HS-5 (cell line): ENCODE measurements at regions not wholly inside any gene's neighbourhood (a gene's known extent, or its start where the extent isn't known, plus 50 kb on each side); places are given as distances from the start of the nearest gene placed in this dataset.
"Not testable (repeated sequence)": the region's sequence is repeated elsewhere in the genome, so short reads cannot be mapped to it uniquely, and the experiment has no call there.

Experiments
- DNase-seq: peaks from one replicate; pipeline ENCODE4 v3.0.0-alpha.2; 2012; ENCODE audit warnings: low read depth

- no peak for DNase-seq
Measured at GRCh38 chr3:170814822-170815221, 55.2 kb downstream of the RPL22L1 start.

DNA sequence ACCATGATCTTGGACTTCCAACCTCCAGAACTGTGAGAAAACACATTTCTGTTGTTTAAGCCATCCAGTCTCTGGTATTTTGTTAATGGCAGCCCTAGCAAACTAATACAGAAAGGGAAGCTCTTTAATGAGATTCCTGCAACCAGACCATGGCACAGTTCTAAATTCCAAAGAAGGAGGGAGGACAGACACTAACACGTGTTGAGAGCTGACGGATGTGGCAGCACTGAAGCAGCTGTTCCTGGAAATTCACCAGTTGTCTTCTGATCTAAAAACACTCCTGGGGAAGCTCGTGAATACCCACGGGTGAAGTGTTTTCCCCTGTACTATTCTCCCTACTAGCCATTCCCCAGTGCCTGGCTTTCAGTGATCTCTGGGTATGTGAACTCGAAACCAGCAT is 56.7 kb downstream of the RPL22L1 start:
- no peak for DNase-seq

DNA sequence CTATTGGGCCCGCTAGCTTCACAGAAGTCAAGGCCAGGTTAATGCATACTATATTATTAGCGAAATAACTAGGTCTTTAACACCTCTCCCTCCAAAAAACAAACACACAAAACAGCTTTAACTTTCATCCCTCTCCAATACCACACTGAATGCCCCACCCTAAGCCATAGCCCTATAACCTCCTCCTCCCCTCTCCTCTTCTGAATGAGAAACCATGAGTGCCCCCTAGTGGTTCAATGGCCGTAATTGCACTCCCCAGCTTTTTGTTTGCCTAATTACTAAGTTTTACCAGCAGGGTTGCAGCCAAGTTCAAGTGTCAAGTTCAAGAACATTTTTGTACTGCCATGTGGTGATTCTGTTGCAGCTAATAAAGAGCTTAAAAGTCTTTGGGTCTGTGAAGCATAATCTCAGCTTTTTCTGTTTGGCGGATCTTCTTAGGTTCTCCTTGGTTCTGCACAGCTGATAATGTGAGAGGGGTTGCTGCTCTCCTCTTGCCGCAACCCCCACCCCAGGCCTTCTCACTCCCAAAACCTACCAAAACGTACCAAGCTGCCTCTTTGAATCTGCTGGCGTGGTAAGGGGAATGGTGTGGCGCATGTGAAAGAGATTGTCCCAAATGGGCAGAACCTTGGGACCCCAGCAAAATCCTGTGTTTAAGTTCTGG is 57.9 kb downstream of the RPL22L1 start:
- peak; percentile 85 for DNase-seq

DNA sequence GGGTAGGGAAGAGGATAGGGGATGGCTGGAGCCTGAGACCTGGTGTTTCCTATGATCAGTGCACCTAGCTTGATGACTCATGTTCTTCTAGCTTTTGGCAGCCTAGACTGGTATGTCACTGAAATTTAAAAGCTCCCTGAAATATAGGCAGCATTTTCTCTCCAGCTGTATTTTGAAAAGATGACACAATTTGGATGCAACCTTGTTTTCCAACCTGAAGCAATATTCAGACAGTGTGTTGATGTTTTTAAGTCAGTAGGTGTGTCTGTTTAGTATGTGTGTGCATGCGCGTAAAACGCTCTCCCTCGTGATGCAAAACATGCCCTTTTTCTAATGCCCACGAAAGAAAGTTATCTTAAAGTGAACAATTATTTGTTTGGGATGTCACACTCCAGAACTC is 58.5 kb downstream of the RPL22L1 start:
- peak; percentile 60 for DNase-seq

GRCh38 chr3:170809975-170810357 is 60.0 kb downstream of the RPL22L1 start:
- peak; percentile 80 for DNase-seq

DNA sequence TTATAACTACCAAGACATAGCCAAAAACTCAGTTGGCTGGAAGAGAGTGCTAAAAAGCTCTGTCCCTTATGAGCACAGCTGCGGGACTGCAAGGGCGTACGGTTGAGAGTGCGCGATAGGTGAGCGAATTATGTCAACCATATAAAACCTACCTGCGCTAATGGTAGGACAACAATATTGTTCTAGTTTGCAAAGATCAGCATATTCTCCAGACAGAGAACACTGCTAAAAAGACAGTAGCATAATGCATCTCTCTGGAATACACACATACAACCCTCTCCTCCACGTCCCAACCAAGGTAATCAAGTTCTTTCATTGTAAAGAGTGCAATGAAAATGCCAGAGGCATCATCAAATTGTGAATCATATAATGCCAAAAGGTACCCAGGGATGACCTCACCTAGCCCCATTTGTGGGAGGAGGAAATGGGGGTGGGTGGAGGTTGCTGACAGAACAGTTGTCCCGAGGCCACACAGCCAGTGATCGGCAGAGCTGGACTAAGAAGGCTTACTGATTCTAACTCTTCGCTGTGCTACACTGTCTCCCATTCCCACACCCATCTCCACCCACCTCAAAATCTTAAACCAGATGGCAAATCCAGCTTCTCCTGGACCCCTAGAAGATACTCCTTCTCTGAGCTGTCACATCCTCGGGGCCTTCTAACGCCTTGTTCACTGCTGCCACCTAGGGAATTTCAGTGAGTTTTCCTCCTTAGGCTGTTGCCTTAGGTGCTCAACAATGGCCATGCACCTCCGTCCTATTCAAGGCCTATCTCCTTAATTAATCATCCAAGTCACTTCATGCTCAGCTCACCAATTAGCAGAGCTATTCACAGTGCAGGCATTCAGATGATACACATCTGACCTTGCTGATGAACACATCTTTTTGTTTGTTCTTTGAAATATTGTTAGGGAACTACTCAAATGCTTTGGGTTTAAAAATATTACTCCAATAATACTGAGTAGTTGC is 60.7 kb downstream of the RPL22L1 start:
- peak; percentile 91 for DNase-seq

DNA sequence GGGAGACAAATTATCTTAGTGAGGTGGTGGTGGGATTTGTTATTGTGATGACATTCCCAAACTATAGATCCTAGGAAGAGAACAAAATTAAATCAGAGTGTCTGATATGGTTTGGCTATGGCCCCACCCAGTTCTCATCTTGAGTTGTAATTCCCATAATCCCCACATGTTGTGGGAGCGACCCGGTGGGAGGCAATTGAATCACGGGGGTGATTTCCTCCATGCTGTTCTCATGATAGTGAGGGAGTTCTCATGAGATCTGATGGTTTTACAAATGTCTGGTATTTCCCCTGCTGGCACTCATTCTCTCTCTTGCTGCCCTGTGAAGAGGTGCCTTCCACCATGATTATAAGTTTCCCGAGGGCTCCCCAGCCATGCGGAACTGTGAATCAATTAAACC is 62.0 kb downstream of the RPL22L1 start:
- no peak for DNase-seq

GRCh38 chr3:170806676-170807075 is 63.3 kb downstream of the RPL22L1 start:
- no peak for DNase-seq

GRCh38 chr3:170806141-170806540 is 63.9 kb downstream of the RPL22L1 start:
- no peak for DNase-seq

DNA sequence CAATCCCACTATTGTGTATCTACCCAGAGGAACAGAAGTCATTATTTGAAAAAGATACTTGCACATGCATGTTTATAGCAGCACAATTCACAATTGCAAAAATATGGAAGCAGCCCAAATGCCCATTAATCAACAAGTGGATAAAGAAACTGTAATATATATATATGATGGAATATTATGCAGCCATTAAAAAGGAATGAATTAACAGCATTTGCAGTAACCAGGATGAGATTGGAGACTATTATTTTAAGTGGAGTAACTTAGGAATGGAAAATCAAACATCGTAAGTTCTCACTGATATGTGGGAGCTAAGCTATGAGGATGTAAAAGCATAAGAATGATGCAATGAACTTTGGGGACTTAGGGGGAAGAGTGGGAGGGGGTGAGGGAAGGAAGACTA is 64.7 kb downstream of the RPL22L1 start:
- DNase-seq: not testable (repeated sequence)

DNA sequence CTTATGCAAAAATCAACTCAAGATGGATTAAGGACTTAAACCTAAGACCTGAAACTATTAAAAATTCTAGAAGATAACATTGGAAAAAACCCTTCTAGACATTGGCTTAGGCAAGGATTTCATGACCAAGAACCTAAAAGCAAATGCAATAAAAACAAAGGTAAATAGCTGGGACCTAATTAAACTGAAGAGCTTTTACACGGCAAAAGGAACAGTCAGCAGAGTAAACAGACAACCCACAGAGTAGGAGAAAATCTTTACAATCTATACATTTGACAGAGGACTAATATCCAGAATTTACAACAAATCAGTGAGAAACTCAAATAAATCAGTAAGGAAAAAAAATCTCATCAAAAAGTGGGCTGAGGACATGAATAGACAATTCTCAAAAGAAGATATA is 65.4 kb downstream of the RPL22L1 start:
- not testable (repeated sequence) for DNase-seq

- DNase-seq: no peak
Measured at GRCh38 chr3:170804078-170804477, 65.9 kb downstream of the RPL22L1 start.

- DNase-seq: peak; percentile 99
Measured at GRCh38 chr3:170802164-170803151, 67.5 kb downstream of the RPL22L1 start.

DNA sequence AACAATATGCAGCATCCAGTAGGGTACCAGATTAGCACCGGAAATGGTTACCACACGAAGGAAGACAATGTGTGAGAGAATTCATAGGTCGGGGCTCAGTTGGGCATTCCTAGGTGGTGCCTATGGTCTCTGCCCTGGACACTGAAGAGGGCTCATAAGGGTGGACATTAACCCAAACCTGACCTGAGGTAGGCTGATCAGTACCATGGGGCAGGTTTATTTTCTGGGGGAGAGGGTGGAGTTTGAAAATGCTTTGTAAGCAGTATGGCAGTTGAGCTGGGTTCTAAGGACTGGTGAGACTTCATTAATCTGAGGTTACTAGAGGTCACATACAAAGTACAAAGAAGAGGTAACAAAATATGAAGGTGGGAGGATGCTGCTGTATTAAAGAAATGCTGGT is 68.4 kb downstream of the RPL22L1 start:
- DNase-seq: no peak

GRCh38 chr3:170800275-170800674 is 69.7 kb downstream of the RPL22L1 start:
- not testable (repeated sequence) for DNase-seq

DNA sequence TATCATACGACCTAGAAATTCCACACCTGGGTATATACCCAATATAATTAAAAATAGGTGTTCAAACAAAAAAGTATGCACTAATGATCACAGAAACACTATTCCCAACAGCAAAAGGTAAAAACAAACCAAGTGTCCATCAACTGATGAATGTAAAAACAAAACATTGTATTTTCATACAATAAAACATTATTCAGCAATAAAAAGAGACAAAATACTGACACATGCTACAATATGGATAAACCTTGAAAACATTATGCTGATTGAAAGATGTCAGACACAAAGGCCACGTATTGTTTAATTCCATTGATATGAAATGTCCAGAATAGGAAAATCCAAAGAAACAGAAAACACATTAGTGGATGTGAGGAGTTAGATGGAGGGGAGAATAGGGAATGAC is 71.0 kb downstream of the RPL22L1 start:
- no peak for DNase-seq

GRCh38 chr3:170797685-170798084 is 72.3 kb downstream of the RPL22L1 start:
- no peak for DNase-seq

GRCh38 chr3:170792471-170792870 is 77.5 kb downstream of the RPL22L1 start:
- no peak for DNase-seq

DNA sequence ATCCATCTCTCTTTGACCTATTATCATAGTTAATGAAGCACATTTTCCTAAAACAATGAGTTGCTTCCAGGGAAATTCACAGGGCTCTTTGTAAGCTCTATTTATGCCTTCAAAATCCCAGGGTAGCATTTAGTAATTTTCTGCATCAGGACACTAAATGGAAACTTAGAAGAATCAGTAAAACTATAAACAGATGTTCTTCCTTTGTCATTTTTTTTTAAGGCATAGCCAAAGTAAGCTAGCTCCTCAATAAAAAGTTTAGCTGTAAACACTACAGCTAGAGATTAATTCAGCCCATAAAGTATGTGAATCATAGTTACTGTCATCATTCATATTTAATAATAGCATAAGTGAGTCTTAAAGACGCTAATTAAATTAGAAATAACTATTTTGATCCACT is 79.3 kb downstream of the RPL22L1 start:
- no peak for DNase-seq

DNA sequence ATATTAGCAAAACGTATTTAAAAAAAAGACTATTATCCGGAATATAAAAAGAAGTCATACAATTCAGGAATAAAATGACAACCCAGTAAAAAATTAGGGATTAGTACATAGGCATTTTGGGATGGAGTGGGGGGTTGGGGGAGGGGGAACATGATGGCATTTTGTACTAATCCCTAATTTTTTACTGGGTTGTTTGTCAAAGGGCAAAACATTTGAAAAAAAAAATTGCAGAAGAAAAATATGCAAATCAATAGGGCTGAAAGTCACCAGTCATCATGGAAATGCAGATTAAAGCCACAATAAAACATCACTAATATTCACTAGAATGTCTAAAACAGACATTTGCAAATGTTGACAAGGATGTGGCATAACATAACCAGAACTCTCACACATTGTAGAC is 82.5 kb downstream of the RPL22L1 start:
- DNase-seq: no peak

- DNase-seq: no peak
Measured at GRCh38 chr3:170785454-170785853, 84.5 kb downstream of the RPL22L1 start.

DNA sequence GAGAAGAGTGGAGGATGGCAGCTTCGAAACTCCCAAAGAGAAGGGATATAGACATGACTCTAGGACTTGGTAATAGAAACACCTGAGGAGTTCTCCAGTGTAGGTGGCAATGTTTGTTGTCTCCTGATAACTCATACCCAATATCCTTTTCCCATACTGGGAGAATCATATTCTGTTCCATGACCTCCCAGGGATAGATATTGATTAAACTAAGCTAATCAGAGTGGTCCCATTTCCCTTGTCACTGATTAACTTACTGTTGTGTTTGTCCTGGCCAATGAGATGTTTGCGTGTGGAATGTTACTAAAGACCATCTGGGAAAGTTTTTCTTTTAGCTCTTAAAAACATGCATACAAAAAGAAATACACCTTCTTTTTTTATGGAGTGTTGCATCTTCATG is 85.6 kb downstream of the RPL22L1 start:
- no peak for DNase-seq
